NCI-H774 (cell line): ENCODE measurements at regions not wholly inside any gene's neighbourhood (a gene's known extent, or its start where the extent isn't known, plus 50 kb on each side); places are given as distances from the start of the nearest gene placed in this dataset.
A peak's percentile ranks its signal among the peaks of the same experiment; 100 is the strongest.

Experiments used
- DNase-seq: peaks from one replicate; lab custom pipeline; 2025; lab: John Stamatoyannopoulos, UW

GRCh38 chr20:58091810-58092209, 136.6 kb downstream of the ANKRD60 start:
- no peak for DNase-seq

- DNase-seq = no peak
Observed at GRCh38 chr20:58090161-58090560, 138.3 kb downstream of the ANKRD60 start.

DNA sequence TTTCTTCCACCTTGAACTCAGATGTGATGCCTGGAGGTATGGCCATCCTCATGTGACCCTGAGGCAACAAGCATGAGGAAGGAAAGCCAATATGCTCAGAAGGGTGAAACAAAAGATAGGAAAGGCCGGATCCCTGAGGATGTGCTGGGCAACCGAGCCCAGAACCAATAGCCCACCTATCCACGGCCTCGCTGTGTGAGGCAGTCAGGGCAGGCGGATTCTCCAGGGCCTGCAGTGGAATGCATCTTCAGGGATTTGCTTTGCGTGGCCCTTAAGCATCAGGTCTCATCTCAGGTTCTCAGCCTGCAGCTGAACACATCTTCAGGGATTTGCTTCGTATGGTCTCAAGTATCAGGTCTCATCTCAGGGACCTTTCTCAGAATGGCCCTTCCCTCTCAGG, 139.8 kb downstream of the ANKRD60 start:
- DNase-seq = no peak

DNA sequence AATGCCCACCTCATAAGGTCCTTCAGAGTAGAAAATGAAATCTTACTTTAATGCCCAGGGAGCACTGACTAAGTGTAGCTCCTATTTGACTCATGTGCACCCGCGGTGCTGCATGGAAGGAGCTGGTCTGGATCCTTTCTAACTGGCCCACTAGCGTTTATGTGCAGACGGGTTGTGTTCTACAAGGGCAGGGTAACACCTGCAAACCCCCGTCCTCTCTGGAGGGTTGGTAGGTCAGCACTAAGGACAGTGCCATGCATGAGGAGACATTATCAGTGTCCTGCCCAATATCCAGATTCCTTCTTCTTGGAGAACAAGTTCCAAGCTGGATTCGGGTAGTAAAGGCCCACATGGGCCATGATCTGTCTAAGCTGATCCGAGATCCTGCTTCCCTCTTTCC, 140.3 kb downstream of the ANKRD60 start:
- no peak for DNase-seq

GRCh38 chr20:58087562-58087858, 140.9 kb downstream of the ANKRD60 start:
- no peak for DNase-seq

- DNase-seq = peak; percentile 2
Observed at GRCh38 chr20:58086763-58087561, 141.5 kb downstream of the ANKRD60 start.

DNA sequence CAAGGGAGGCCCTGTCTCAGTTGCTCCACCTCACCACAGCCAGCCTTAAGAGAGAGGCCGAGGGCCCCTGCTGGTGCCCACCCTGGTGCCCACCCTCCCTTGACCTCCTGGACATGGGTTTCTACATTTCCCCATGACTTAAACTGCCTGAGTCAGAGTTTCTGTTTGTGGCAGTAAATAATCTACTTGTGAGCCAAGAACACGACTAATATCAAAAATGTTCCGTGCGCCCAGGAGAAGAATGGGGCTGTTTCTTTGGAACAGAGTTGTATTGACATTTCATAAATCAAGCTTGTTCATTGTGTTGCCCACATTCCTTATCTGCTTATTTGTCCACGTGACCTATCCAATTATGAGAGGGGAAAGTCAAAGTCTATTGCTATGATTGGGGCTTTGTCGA, 143.5 kb downstream of the ANKRD60 start:
- no peak for DNase-seq

DNA sequence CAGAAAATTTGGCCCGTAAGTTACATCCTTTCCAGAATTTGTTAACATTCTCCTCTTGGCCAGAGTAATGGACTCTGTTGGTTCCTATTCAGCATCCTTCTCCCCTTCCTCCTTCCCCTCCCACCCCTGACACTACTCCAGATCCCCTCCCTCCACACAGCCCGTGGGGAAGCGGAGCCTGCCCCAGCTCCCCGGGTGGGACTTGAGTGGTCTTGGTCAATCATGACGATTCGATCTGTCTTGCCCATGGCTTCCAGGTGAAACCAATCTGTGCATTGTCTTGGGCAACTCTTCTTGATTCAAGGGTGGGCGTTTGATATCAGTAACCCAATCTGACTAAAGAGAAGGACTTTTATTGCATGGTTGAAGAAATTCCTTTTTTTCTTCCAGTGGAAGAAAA, 143.9 kb downstream of the ANKRD60 start:
- DNase-seq = no peak

DNA sequence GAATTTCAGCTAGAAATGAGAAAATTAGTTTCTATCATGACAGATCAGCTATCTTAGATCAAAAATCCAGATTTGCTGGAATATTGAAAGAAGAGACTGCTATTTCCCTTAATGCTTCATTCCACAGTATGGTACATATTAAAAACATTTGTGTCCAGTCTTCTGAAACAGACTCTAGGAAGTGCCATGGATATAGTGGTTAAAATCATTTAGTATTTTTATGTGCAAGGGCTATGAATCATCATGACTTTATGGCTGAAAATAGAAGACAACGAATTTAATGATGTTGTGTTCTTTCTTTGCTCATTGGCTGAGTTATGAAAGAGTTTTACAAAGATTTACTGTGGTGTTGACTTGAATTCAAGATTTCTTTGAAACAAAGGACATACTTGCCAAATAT, 146.6 kb downstream of the ANKRD60 start:
- no peak for DNase-seq

DNA sequence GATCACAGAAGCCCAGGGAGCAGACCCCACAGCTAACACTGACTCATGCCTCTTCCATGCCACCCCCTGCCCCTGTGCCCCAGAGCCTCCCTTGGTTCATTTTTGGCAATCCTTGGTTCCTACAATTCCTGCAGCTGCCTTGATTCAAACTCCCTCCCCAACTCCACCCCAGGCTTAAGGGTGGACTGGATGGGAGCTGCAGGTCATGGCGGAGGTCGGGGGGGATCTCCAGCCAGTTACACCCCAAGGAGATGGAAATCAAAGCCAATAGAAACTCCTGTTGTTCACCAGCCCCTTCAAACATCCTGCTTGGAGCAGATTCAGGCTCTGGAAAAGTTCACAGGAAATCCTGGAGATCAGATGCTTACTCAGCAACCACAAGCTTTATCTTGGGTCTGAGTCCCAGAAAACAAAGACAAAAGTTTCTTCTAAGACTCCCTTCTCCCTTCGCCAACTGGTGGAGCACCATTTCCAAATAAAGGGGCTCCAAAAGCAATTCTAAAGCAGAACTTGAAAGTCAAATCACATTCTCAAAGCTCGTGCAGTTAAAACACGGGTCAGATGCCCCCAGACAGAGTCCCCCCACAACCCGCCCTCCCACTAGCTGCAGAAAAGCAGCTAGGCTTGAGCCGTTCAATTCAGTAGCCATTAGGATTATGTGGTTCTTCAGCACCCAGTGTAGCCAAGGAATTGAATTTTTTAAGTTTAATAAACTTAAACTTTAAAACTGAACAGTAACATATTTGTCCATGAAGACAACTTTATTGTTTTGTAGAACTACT, 149.5 kb downstream of the ANKRD60 start:
- DNase-seq = no peak

GRCh38 chr20:58077282-58077681, 151.2 kb downstream of the ANKRD60 start:
- DNase-seq = no peak

DNA sequence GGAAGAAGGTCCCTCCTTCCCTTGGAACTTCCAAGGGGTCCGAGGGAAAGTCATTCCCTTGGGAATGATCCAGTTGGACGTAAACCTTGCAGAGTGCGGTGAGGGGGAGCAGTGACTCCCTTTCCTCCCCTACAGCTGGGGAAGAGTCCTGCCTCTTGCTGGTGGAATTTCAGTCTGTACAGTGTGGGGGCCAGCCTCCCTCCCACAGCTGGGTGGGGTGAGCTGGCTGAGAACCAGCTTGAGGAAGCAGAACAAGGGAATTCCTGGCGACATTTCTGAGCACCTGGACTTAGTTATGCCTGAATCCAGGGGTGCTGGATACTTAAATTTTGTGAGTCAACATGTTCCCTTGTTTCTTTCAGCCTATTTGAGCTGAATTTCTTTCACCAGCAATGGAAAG, 152.0 kb downstream of the ANKRD60 start:
- no peak for DNase-seq

GRCh38 chr20:58075586-58076345, 152.7 kb downstream of the ANKRD60 start:
- DNase-seq = no peak

GRCh38 chr20:58073945-58074856, 154.3 kb downstream of the ANKRD60 start:
- no peak for DNase-seq

- DNase-seq = no peak
Observed at GRCh38 chr20:58072695-58073671, 155.5 kb downstream of the ANKRD60 start.

GRCh38 chr20:58071991-58072390, 156.5 kb downstream of the ANKRD60 start:
- DNase-seq = no peak

DNA sequence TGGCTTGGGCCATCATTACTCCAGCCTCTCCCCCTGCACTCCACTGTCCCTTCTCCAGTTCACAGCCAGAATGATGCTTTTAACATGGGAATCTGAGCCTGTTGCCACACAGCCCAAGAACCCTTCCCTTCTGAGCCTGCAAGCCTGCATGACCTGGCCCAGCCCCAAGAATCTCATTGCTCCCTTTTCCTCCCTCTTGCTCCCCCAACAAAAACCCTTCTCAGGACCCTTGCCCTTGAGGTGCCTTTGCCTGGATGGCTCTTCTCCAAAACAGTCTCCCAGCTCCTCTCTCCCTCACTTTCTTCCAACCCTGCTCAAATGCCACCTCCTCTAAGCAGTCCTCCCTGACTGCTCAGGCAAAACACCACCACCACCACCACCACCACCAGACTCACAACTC, 157.2 kb downstream of the ANKRD60 start:
- no peak for DNase-seq

GRCh38 chr20:58070664-58071196, 157.7 kb downstream of the ANKRD60 start:
- DNase-seq = no peak

- no peak for DNase-seq
Observed at GRCh38 chr20:58069796-58070663, 158.4 kb downstream of the ANKRD60 start.
